Lung (tissue), 11 donors: ENCODE measurements at regions not wholly inside any gene's neighbourhood (a gene's known extent, or its start where the extent isn't known, plus 50 kb on each side); places are given as distances from the start of the nearest gene placed in this dataset.
"Not testable (repeated sequence)": the region's sequence is repeated elsewhere in the genome, so short reads cannot be mapped to it uniquely, and the experiment has no call there.

ENCODE experiments used
- ATAC-seq: fragments of 200-7000 bp; cut with Tn5 transposase; one replicate; pipeline ENCODE4 v1.9.1; 2020; ENCODE audit warnings: moderate number of reproducible peaks; ENCODE audit not compliant: insufficient read depth, low FRiP score
- DNase-seq, 3 donors: peaks; one replicate each; pipeline ENCODE4 v3.0.0-alpha.2; 2013 to 2017
- H3K27ac ChIP-seq, 2 donors: one replicate each; pipeline ENCODE4 v1.5.1; 2013; ENCODE audit warnings: mild to moderate bottlenecking in 2 of 2, moderate library complexity in 2 of 2, control low read depth in 1 of 2, inconsistent platforms in 1 of 2, low read depth in 1 of 2, low read length in 1 of 2
- H3K27me3 ChIP-seq, 3 donors: one replicate each; pipeline ENCODE4 v1.5.1; 2013; ENCODE audit warnings: low read length in 2 of 3; ENCODE audit not compliant: control insufficient read depth in 3 of 3, insufficient read depth in 3 of 3
- H3K36me3 ChIP-seq, 4 donors: one replicate each; pipeline ENCODE4 v1.5.1; 2013; ENCODE audit warnings: low read length in 4 of 4, mild to moderate bottlenecking in 1 of 4, moderate library complexity in 1 of 4; ENCODE audit not compliant: control insufficient read depth in 4 of 4, insufficient read depth in 4 of 4
- H3K4me1 ChIP-seq, 5 donors: one replicate each; pipeline ENCODE4 v1.5.1; 2013; ENCODE audit warnings: low read length in 5 of 5, mild to moderate bottlenecking in 2 of 5, moderate library complexity in 1 of 5; ENCODE audit not compliant: control insufficient read depth in 5 of 5, insufficient read depth in 5 of 5
- H3K4me3 ChIP-seq: one replicate; pipeline ENCODE4 v1.5.1; 2013; ENCODE audit warnings: mild to moderate bottlenecking, control low read depth, moderate library complexity
- H3K9ac ChIP-seq, 2 donors: one replicate each; pipeline ENCODE4 v1.5.1; 2013; ENCODE audit warnings: low read length in 2 of 2, control low read depth in 1 of 2; ENCODE audit not compliant: insufficient read depth in 1 of 2
- H3K9me3 ChIP-seq, 4 donors: one replicate each; pipeline ENCODE4 v1.5.1; 2013; ENCODE audit warnings: low read length in 3 of 4, mild to moderate bottlenecking in 1 of 4, moderate library complexity in 1 of 4; ENCODE audit not compliant: control insufficient read depth in 4 of 4, insufficient read depth in 3 of 4
- CTCF ChIP-seq: IDR thresholded peaks from 2 replicates; pipeline ENCODE4 v1.5.1; 2012; ENCODE audit warnings: mild to moderate bottlenecking; ENCODE audit errors: control extremely low read depth, extremely low read depth
- WGBS, 2 donors: extraction: QIAGEN DNeasy Blood & Tissue Kit; methylation state at CpG; one replicate each; pipeline ENCODE4 v1.1.7; 2013; 5-methylcytosine and 5-hydroxymethylcytosine counted together
- donor health status: control.
- donor health status: control.
- donor health status: Bipolar disorder and iron deficiency.
- donor health status: healthy.
- donor health status: DM: yes; HTN: yes; CAD: no.

- no peak overlapping the region for H3K4me3 ChIP-seq
- ATAC-seq, result no peak
- no peak for DNase-seq
- no peaks in the 10 kb centered on the region for H3K4me1 ChIP-seq
- H3K27ac ChIP-seq, result no peak overlapping the region
- no peak for TF ChIP-seq CTCF
- WGBS, 2 donors, result 94 to 96% methylated on average over 5 of the region's 5 CpGs
- peaks cover 2 to 8% (median 4%) of the 10 kb centered on the region in 4 donors for H3K9me3 ChIP-seq
- H3K36me3 ChIP-seq, result no peaks in the 10 kb centered on the region
- no peaks in the 10 kb centered on the region for H3K27me3 ChIP-seq
- H3K9ac ChIP-seq, result no peak overlapping the region
These were observed 239.0 kb downstream of the FGF10 start for GRCh38 chr5:44150075-44150723.

GRCh38 chr5:44117947-44118346, 271.3 kb downstream of the FGF10 start:
- not testable (repeated sequence) for H3K9me3 ChIP-seq, H3K4me1 ChIP-seq, H3K36me3 ChIP-seq, ATAC-seq, H3K27me3 ChIP-seq, H3K27ac ChIP-seq, H3K4me3 ChIP-seq, H3K9ac ChIP-seq
- 59 to 79% methylated on average over 3 of the region's 3 CpGs for WGBS, 2 donors
- peak in 1 of 3 donors; percentile 7 for DNase-seq

- not testable (repeated sequence) for H3K36me3 ChIP-seq, DNase-seq, ATAC-seq, H3K4me3 ChIP-seq, H3K27ac ChIP-seq, H3K27me3 ChIP-seq, H3K4me1 ChIP-seq, H3K9ac ChIP-seq
- WGBS, 2 donors, result 60 to 66% methylated on average over 5 of the region's 5 CpGs
- H3K9me3 ChIP-seq, result peaks cover 0 to 20% (median 5%) of the 10 kb centered on the region in 4 donors
These were observed 281.0 kb downstream of the FGF10 start for GRCh38 chr5:44108232-44108631.

DNA sequence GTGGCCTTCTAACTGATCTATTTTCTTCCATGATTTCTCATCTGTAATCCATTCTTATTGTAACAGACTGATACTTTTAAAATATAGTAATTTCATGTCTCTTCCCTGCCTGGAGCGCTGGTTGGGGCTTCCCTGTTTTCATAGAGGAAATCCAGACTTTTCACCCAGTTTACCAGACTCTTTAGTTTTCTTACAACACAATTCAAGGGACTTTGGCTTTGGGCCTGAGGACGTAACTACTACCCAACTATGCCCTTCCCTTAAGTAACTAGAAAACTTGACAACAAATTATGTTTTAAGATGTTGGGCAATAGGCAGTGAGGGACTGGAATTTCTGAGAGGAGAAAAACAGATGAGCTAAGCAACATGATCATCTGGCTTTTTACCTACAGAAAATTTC, 289.6 kb downstream of the FGF10 start:
- H3K9me3 ChIP-seq, result no peaks in the 10 kb centered on the region
- WGBS, 2 donors, result 81 to 83% methylated on average over 2 of the region's 2 CpGs
- H3K4me3 ChIP-seq, result no peak overlapping the region
- no peak overlapping the region for H3K27ac ChIP-seq
- ATAC-seq, result no peak
- TF ChIP-seq CTCF, result no peak
- no peaks in the 10 kb centered on the region for H3K27me3 ChIP-seq
- H3K9ac ChIP-seq, result no peak overlapping the region
- H3K36me3 ChIP-seq, result no peaks in the 10 kb centered on the region
- no peaks in the 10 kb centered on the region for H3K4me1 ChIP-seq
- DNase-seq, result peak in 1 of 3 donors; percentile 28
